Islet precursor cell (in vitro differentiated cells): ENCODE measurements at regions not wholly inside any gene's neighbourhood (a gene's known extent, or its start where the extent isn't known, plus 50 kb on each side); places are given as distances from the start of the nearest gene placed in this dataset.

Source experiments
- DNase-seq: peaks from one replicate; pipeline ENCODE4 v3.0.0-alpha.2; 2018

GRCh38 chr12:58140395-58140794 lies 199.0 kb downstream of the ATP23 start:
- DNase-seq = no peak

GRCh38 chr12:58142991-58143390 lies 201.6 kb downstream of the ATP23 start:
- DNase-seq = no peak

GRCh38 chr12:58143498-58143995 lies 202.2 kb downstream of the ATP23 start:
- no peak for DNase-seq

GRCh38 chr12:58148405-58148804 lies 207.0 kb downstream of the ATP23 start:
- peak; percentile 94 for DNase-seq

- DNase-seq = no peak
Measured at GRCh38 chr12:58148976-58149375, 207.6 kb downstream of the ATP23 start.

- DNase-seq = no peak
Measured at GRCh38 chr12:58154359-58154758, 213.0 kb downstream of the ATP23 start.

- DNase-seq = no peak
Measured at GRCh38 chr12:58156697-58157096, 215.3 kb downstream of the ATP23 start.

- DNase-seq = no peak
Measured at GRCh38 chr12:58159941-58160340, 218.6 kb downstream of the ATP23 start.

- DNase-seq = peak; percentile 69
Measured at GRCh38 chr12:58161773-58162172, 220.4 kb downstream of the ATP23 start.

- DNase-seq = no peak
Measured at GRCh38 chr12:58163021-58163420, 221.7 kb downstream of the ATP23 start.

- DNase-seq = no peak
Measured at GRCh38 chr12:58166643-58167042, 225.3 kb downstream of the ATP23 start.

- DNase-seq = no peak
Measured at GRCh38 chr12:58167622-58168021, 226.3 kb downstream of the ATP23 start.

- no peak for DNase-seq
Measured at GRCh38 chr12:58169826-58170225, 228.5 kb downstream of the ATP23 start.

GRCh38 chr12:58171914-58172313 lies 230.5 kb downstream of the ATP23 start:
- DNase-seq = no peak

GRCh38 chr12:58172433-58173073 lies 231.2 kb downstream of the ATP23 start:
- DNase-seq = no peak

GRCh38 chr12:58174316-58174715 lies 232.9 kb downstream of the ATP23 start:
- no peak for DNase-seq

- DNase-seq = peak; percentile 82
Measured at GRCh38 chr12:58176296-58176869, 235.0 kb downstream of the ATP23 start.

GRCh38 chr12:58177366-58177765 lies 236.0 kb downstream of the ATP23 start:
- DNase-seq = no peak

- no peak for DNase-seq
Measured at GRCh38 chr12:58184212-58184611, 242.8 kb downstream of the ATP23 start.

GRCh38 chr12:58186401-58186800 lies 245.0 kb downstream of the ATP23 start:
- no peak for DNase-seq

- DNase-seq = no peak
Measured at GRCh38 chr12:58186914-58187313, 245.5 kb downstream of the ATP23 start.

- DNase-seq = no peak
Measured at GRCh38 chr12:58189030-58189429, 247.7 kb downstream of the ATP23 start.

- no peak for DNase-seq
Measured at GRCh38 chr12:58189893-58190292, 248.5 kb downstream of the ATP23 start.

GRCh38 chr12:58190618-58191017 lies 249.3 kb downstream of the ATP23 start:
- no peak for DNase-seq

- DNase-seq = no peak
Measured at GRCh38 chr12:58196971-58197370, 255.6 kb downstream of the ATP23 start.
